Fibroblast of pulmonary artery (primary cell): ENCODE measurements at regions not wholly inside any gene's neighbourhood (a gene's known extent, or its start where the extent isn't known, plus 50 kb on each side); places are given as distances from the start of the nearest gene placed in this dataset.
"Not testable (repeated sequence)": the region's sequence is repeated elsewhere in the genome, so short reads cannot be mapped to it uniquely, and the experiment has no call there.

Experiments used
- DNase-seq: peaks from one replicate; pipeline ENCODE4 v3.0.0-alpha.2; 2010; ENCODE audit warnings: low read depth
- H3K4me3 ChIP-seq: replicated peaks from 2 replicates; pipeline ENCODE4 v1.5.1; 2011; ENCODE audit warnings: low read depth, mild to moderate bottlenecking, control low read depth, low read length, moderate library complexity
- TF ChIP-seq, protein P1 (sequence below): IDR thresholded peaks from 2 replicates; pipeline ENCODE4 v1.5.1; 2011; ENCODE audit warnings: mild to moderate bottlenecking, control low read depth, low read length, inconsistent platforms; ENCODE audit errors: missing control alignments

- no peak for DNase-seq
- no peak overlapping the region for H3K4me3 ChIP-seq
- TF ChIP-seq, protein P1, sequence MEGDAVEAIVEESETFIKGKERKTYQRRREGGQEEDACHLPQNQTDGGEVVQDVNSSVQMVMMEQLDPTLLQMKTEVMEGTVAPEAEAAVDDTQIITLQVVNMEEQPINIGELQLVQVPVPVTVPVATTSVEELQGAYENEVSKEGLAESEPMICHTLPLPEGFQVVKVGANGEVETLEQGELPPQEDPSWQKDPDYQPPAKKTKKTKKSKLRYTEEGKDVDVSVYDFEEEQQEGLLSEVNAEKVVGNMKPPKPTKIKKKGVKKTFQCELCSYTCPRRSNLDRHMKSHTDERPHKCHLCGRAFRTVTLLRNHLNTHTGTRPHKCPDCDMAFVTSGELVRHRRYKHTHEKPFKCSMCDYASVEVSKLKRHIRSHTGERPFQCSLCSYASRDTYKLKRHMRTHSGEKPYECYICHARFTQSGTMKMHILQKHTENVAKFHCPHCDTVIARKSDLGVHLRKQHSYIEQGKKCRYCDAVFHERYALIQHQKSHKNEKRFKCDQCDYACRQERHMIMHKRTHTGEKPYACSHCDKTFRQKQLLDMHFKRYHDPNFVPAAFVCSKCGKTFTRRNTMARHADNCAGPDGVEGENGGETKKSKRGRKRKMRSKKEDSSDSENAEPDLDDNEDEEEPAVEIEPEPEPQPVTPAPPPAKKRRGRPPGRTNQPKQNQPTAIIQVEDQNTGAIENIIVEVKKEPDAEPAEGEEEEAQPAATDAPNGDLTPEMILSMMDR: no peak
These were observed 307.1 kb downstream of the SEMA3D start for GRCh38 chr7:84879570-84880325.

- DNase-seq: no peak
- H3K4me3 ChIP-seq: no peak overlapping the region
- TF ChIP-seq, protein P1: no peak
These were observed 308.8 kb downstream of the SEMA3D start for GRCh38 chr7:84877943-84878570.

DNA sequence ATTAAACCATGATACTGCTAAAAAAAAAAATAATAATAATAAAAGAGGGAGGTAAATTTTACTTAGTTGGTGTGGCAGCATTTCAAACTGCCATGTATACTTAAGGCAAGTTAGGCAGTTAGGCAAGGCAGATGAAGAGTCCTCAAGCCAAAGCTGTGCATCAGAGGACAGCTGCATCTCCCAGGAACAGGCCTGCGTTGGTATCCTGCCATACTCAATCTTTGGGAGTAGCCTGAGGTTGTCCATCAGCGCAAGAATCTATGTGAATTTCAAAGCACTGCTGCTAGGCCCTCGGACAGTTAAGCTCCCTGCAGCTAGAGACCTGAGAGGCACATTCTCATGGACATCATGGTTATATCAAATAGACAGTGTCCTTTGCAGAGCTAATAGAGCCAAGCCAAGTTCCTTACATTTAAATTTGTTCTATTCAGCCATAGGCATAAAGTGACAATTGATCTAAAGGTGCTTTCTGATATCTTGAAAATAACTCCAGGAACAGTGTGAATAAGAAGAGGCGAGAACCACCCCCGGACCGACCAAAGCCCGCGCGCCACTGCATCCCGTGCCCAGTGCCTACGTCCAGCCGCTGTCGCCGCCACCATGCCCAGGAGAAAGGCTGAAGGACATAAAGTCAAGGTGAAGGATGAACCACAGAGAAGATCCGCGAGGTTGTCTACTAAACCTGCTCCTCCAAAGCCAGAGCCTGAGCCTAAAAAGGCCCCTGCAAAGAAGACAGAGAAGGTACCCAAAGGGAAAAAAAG is 310.6 kb downstream of the SEMA3D start:
- TF ChIP-seq, protein P1: no peak
- DNase-seq: no peak
- H3K4me3 ChIP-seq: no peak overlapping the region

GRCh38 chr7:84865560-84865959 is 321.3 kb downstream of the SEMA3D start:
- TF ChIP-seq, protein P1: no peak
- H3K4me3 ChIP-seq: no peak overlapping the region
- DNase-seq: no peak

DNA sequence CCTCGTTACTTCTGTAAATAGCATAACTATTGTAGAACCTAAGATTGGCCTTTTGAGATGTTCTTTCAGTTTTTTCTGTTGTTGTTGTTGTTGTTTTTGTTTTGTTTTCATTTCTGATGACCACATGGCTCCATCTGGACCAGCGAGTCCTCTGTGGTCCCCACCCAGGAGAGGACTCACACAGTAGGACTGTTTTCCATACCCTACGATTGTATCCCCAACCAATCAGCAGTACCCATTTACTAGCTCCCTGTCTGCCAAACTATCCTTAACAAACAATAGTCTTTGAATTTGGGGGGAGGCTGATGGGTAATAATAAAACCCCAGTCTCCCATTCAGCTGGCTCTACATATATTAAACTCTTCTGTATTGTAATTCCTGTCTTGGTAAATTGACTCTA is 329.5 kb downstream of the SEMA3D start:
- no peak for DNase-seq
- no peak overlapping the region for H3K4me3 ChIP-seq
- TF ChIP-seq, protein P1: no peak

GRCh38 chr7:84855758-84856157 is 331.1 kb downstream of the SEMA3D start:
- TF ChIP-seq, protein P1: no peak
- no peak for DNase-seq

DNA sequence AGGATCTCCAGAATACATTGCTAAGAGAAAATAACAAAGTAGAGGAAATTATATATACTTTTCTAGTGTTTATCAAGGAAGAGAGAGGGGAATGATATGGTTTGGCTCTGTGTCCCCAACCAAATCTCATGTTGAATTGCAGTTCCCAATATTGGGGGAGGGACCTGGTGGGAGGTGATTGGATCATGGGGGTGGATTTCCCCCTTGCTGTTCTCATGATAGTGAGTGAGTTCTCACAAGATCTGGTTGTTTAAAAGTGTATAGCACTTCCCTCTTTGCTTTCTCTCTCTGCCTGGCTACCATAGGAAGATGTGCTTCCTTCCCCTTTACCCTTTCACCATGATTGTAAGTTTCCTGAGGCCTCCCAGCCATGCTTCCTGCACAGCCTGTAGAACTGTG is 337.9 kb downstream of the SEMA3D start:
- DNase-seq, H3K4me3 ChIP-seq: not testable (repeated sequence)

More at GRCh38 chr7:84855758-84856157, 331.1 kb downstream of the SEMA3D start:
- H3K4me3 ChIP-seq: no peak overlapping the region
